K562 (cell line): ENCODE measurements at regions not wholly inside any gene's neighbourhood (a gene's known extent, or its start where the extent isn't known, plus 50 kb on each side); places are given as distances from the start of the nearest gene placed in this dataset.
"Not testable (repeated sequence)": the region's sequence is repeated elsewhere in the genome, so short reads cannot be mapped to it uniquely, and the experiment has no call there.

ENCODE experiments used
- ATAC-seq: fragments of 200-7000 bp; cut with Tn5 transposase; 3 replicates; pipeline ENCODE4 v1.9.1; 2020; ENCODE audit warnings: moderate library complexity
- BruUV-seq: library from RNA; stranded (reverse); fragments of 400-500 nt; replicated peaks from 2 replicates; lab custom pipeline; 2021; lab: Mats Ljungman, UMichigan
- CTCF ChIA-PET: fragments of 300-600 bp; formaldehyde crosslinking; extraction: SDS; loops from one replicate; lab custom pipeline; 2021; ENCODE audit warnings: low intra/inter-chr PET ratio; lab: Yijun Ruan, JAX
- POLR2A ChIA-PET: fragments of 300-600, 350-650 bp; sonication (Branson Sonifier 250); formaldehyde crosslinking; extraction: SDS; loops from one replicate; lab custom pipeline; 2021; ENCODE audit warnings: antibody characterized with exemption, inconsistent platforms; lab: Yijun Ruan, JAX
- DNase-seq, 4 experiments: peaks; one replicate each; pipeline versions ENCODE4 v3.0.0 to v3.0.0-alpha.2; 2011 to 2018; ENCODE audit warnings: low spot score in 3 of 4, mixed read lengths in 3 of 4; ENCODE audit errors: extremely low read depth in 1 of 4
- FAIRE-seq: peaks from 2 replicates; lab custom pipeline; 2011; peaks lifted over from hg19 to GRCh38; lab: Jason Lieb, UNC
- H2AFZ ChIP-seq: 2 replicates; pipeline ENCODE4 v1.6.0; 2011; ENCODE audit warnings: low read depth, low read length, control low read depth, inconsistent platforms
- H3K27ac ChIP-seq: fragments of 200-600 bp; 3 replicates; pipeline ENCODE4 v1.8.0; 2011; ENCODE audit warnings: low read depth, mild to moderate bottlenecking, control low read depth, inconsistent platforms, low read length, moderate library complexity, mixed read lengths; ENCODE audit errors: extremely low read depth
- H3K27me3 ChIP-seq, 2 experiments: fragments of 300-600 bp in 1 of 2; 2 replicates in 1 of 2; 3 replicates in 1 of 2; pipeline versions ENCODE4 v1.6.0 to v1.8.0; 2011; ENCODE audit warnings: inconsistent platforms in 2 of 2, low read length in 2 of 2, mild to moderate bottlenecking in 1 of 2, mixed read lengths in 1 of 2, moderate library complexity in 1 of 2; ENCODE audit not compliant: control insufficient read depth in 2 of 2, insufficient read depth in 2 of 2
- H3K36me3 ChIP-seq: fragments of 300-600 bp; 3 replicates; pipeline ENCODE4 v1.8.0; 2011; ENCODE audit warnings: mild to moderate bottlenecking, low read length, inconsistent platforms; ENCODE audit not compliant: control insufficient read depth, insufficient read depth
- H3K4me1 ChIP-seq, 2 experiments: fragments of 200-600 bp in 1 of 2; replicated peaks in 1 of 2; 2 replicates in 1 of 2; 3 replicates in 1 of 2; pipeline versions ENCODE4 v1.5.1 to v1.8.0; 2011; ENCODE audit warnings: inconsistent platforms in 2 of 2, low read length in 2 of 2, mild to moderate bottlenecking in 1 of 2, mixed read lengths in 1 of 2, moderate library complexity in 1 of 2; ENCODE audit not compliant: control insufficient read depth in 2 of 2, insufficient read depth in 2 of 2
- H3K4me2 ChIP-seq: 2 replicates; pipeline ENCODE4 v1.6.1; 2011; ENCODE audit warnings: low read length, control low read depth, inconsistent platforms, mixed read lengths; ENCODE audit not compliant: insufficient read depth
- H3K4me3 ChIP-seq: fragments of 200-600 bp; sonication (generic), shearing (Covaris generic); 2 replicates; pipeline ENCODE4 v1.5.1; 2016; ENCODE audit warnings: control low read depth, inconsistent platforms
- H3K79me2 ChIP-seq: fragments of 200-600 bp; 3 replicates; pipeline ENCODE4 v1.8.0; 2011; ENCODE audit warnings: low read length, inconsistent platforms; ENCODE audit not compliant: control insufficient read depth, insufficient read depth
- H3K9ac ChIP-seq, 2 experiments: 2 replicates each; pipeline versions ENCODE4 v1.6.0 to v1.6.1; 2011; ENCODE audit warnings: low read depth in 2 of 2, low read length in 2 of 2, control low read depth in 1 of 2, inconsistent platforms in 1 of 2, mild to moderate bottlenecking in 1 of 2, mixed read lengths in 1 of 2; ENCODE audit not compliant: insufficient read depth in 1 of 2
- H3K9me1 ChIP-seq: one replicate; pipeline ENCODE4 v1.6.0; 2011; ENCODE audit warnings: inconsistent platforms, mild to moderate bottlenecking, low read length, moderate library complexity; ENCODE audit not compliant: control insufficient read depth, insufficient read depth
- H3K9me3 ChIP-seq: replicated peaks from 2 replicates; pipeline ENCODE4 v1.5.1; 2011; ENCODE audit warnings: low read depth, low read length, inconsistent platforms; ENCODE audit not compliant: control insufficient read depth, insufficient read depth
- H4K20me1 ChIP-seq: replicated peaks from 2 replicates; pipeline ENCODE4 v1.6.1; 2011; ENCODE audit warnings: low read length, inconsistent platforms, mixed read lengths; ENCODE audit not compliant: control insufficient read depth, insufficient read depth
- FOXK1 ChIP-seq: sonication (generic); formaldehyde crosslinking; IDR thresholded peaks from 2 replicates; pipeline ENCODE4 v1.8.0; 2022; ENCODE audit warnings: missing genetic modification reagents, mild to moderate bottlenecking, borderline replicate concordance
- HDAC2 ChIP-seq: fragments of 450-650 bp; IDR thresholded peaks from 2 replicates; pipeline ENCODE4 v1.6.1; 2016; ENCODE audit warnings: mild to moderate bottlenecking
- ID3 ChIP-seq, 2 experiments: fragments of 250-450 bp in 1 of 2; fragments of 450-650 bp in 1 of 2; sonication (Bioruptor Pico) in 1 of 2; IDR thresholded peaks; 2 replicates each; pipeline versions ENCODE4 v1.6.1 to v1.8.0; 2016 to 2021; ENCODE audit warnings: mild to moderate bottlenecking in 2 of 2, moderate library complexity in 2 of 2, missing compliant biosample characterization in 1 of 2, missing genetic modification characterization in 1 of 2
- MBD2 ChIP-seq: sonication (generic); IDR thresholded peaks from 2 replicates; pipeline ENCODE4 v1.6.1; 2016; ENCODE audit warnings: low read depth, borderline replicate concordance
- SMC3 ChIP-seq: conservative IDR thresholded peaks from 2 replicates; pipeline ENCODE4 v1.6.1; 2011; ENCODE audit warnings: low read depth, low read length, improper control_type of control experiment; ENCODE audit not compliant: insufficient read depth
- STAG1 ChIP-seq: sonication (generic); formaldehyde crosslinking; IDR thresholded peaks from 2 replicates; pipeline ENCODE4 v1.5.0; 2020; ENCODE audit warnings: missing genetic modification reagents, borderline replicate concordance
- ZBTB17 ChIP-seq: fragments of 450-650 bp; formaldehyde crosslinking; IDR thresholded peaks from 2 replicates; pipeline ENCODE4 v1.4.0; 2020; ENCODE audit warnings: mild to moderate bottlenecking
- ZBTB2 ChIP-seq: fragments of 450-650 bp; IDR thresholded peaks from 2 replicates; pipeline ENCODE4 v1.6.1; 2016; ENCODE audit warnings: antibody characterized with exemption
- ZKSCAN1 ChIP-seq: fragments of 150-350 bp; IDR thresholded peaks from 2 replicates; pipeline ENCODE4 v1.6.1; 2016; ENCODE audit warnings: low read depth, low read length
- ZNF146 ChIP-seq: IDR thresholded peaks from one replicate; pipeline ENCODE4 v1.6.1; 2018; ENCODE audit warnings: missing compliant biosample characterization; ENCODE audit not compliant: unreplicated experiment
- ZNF41 ChIP-seq: fragments of 250-450 bp; sonication (Bioruptor Pico); conservative IDR thresholded peaks from 2 replicates; pipeline ENCODE4 v1.4.0; 2020; ENCODE audit warnings: mild to moderate bottlenecking
- ZNF518B ChIP-seq: fragments of 250-450 bp; sonication (Bioruptor Pico); IDR thresholded peaks from 2 replicates; pipeline ENCODE4 v1.5.0; 2021; ENCODE audit warnings: mild to moderate bottlenecking, moderate library complexity
- WGBS: fragments of 100-300 bp; shearing (Covaris generic); methylation state at CpG from one replicate; pipeline ENCODE4 v1.1.6; 2016; ENCODE audit warnings: low coverage, mixed read lengths; ENCODE audit not compliant: insufficient coverage; ENCODE audit errors: missing lambda C conversion rate; 5-methylcytosine and 5-hydroxymethylcytosine counted together
- in situ Hi-C: fragments of 300-500 bp; cut with MboI; formaldehyde crosslinking; loops from 4 replicates; pipeline ENCODE4 v1.15.0; 2018; ENCODE audit warnings: inconsistent platforms, mixed read lengths
- intact Hi-C: fragments of 100-400 bp; cut with micrococcal nuclease; formaldehyde crosslinking; loops from 2 replicates; pipeline ENCODE4 v1.14.2; 2022

DNA sequence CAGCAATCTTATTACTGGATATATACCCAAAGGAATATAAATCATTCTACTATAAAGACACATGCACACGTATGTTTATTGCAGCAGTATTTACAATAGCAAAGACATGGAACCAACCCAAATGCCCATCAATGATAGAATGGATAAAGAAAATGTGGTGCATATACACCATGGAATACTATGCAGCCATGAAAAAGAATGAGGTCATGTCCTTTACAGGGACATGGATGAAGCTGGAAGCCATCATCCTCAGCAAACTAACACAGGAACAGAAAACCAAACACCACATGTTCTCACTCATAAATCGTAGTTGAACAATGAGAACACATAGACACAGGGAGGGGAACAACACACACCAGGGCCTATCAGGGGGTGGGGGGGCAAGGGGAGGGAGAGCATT, 353.9 kb upstream of the ATP10A start:
- CTCF ChIA-PET, BruUV-seq, H3K27me3 ChIP-seq, H4K20me1 ChIP-seq: not testable (repeated sequence)
- 0% methylated on average over 2 of the region's 2 CpGs for WGBS
- peak; percentile 62 for TF ChIP-seq ZNF146 (CRISPR knock-in tag)
- TF ChIP-seq, all 486 proteins: peak for 1; not testable (repeated sequence) for 485
- H3K9me1 ChIP-seq, H3K4me2 ChIP-seq, H3K36me3 ChIP-seq, H3K9me3 ChIP-seq, H3K27ac ChIP-seq, H3K4me1 ChIP-seq, H2AFZ ChIP-seq, H3K4me3 ChIP-seq, in situ Hi-C loops, ATAC-seq, intact Hi-C loops, H3K9ac ChIP-seq, FAIRE-seq, H3K79me2 ChIP-seq, POLR2A ChIA-PET, DNase-seq: not testable (repeated sequence)

GRCh38 chr15:26214290-26214689, 351.2 kb upstream of the ATP10A start:
- ATAC-seq = no peak
- H3K27me3 ChIP-seq = no peaks in the 10 kb centered on the region
- intact Hi-C loops = no loop called here
- no peaks in the 10 kb centered on the region for H3K9me3 ChIP-seq
- H3K4me1 ChIP-seq = no peaks in the 10 kb centered on the region
- no peak overlapping the region for H3K27ac ChIP-seq
- ChIA-PET POLR2A (no interaction called here), CTCF (no interaction called here)
- H3K36me3 ChIP-seq = no peaks in the 10 kb centered on the region
- no TSS peak for BruUV-seq
- H4K20me1 ChIP-seq = no peaks in the 10 kb centered on the region
- no peaks in the 10 kb centered on the region for H3K79me2 ChIP-seq
- H3K4me2 ChIP-seq = no peak overlapping the region
- no peak for FAIRE-seq
- in situ Hi-C loops = no loop called here
- no peak overlapping the region for H2AFZ ChIP-seq
- no peaks in the 10 kb centered on the region for H3K9me1 ChIP-seq
- H3K4me3 ChIP-seq = no peak overlapping the region
- H3K9ac ChIP-seq = no peak overlapping the region
- 0% methylated on average over 3 of the region's 3 CpGs for WGBS
- DNase-seq = no peak
- no peak for TF ChIP-seq ZBTB17
- no peak for TF ChIP-seq ZNF518B (CRISPR knock-in tag)
- no peak for TF ChIP-seq ID3 (CRISPR knock-in tag; IDR thresholded peaks at IDR 0.05)
- no peak for TF ChIP-seq ID3 (tag; IDR thresholded peaks at IDR 0.05)
- no peak for TF ChIP-seq FOXK1
- no peak for TF ChIP-seq ZKSCAN1
- no peak for TF ChIP-seq HDAC2
- no peak for TF ChIP-seq STAG1 (CRISPR knock-in tag)
- no peak for TF ChIP-seq SMC3
- no peak for TF ChIP-seq ZNF41 (CRISPR knock-in tag)
- TF ChIP-seq ZBTB2 = no peak
- TF ChIP-seq MBD2 = no peak
